ENCODE measurements at regions not wholly inside any gene's neighbourhood (a gene's known extent, or its start where the extent isn't known, plus 50 kb on each side); places are given as distances from the start of the nearest gene placed in this dataset.

DNA sequence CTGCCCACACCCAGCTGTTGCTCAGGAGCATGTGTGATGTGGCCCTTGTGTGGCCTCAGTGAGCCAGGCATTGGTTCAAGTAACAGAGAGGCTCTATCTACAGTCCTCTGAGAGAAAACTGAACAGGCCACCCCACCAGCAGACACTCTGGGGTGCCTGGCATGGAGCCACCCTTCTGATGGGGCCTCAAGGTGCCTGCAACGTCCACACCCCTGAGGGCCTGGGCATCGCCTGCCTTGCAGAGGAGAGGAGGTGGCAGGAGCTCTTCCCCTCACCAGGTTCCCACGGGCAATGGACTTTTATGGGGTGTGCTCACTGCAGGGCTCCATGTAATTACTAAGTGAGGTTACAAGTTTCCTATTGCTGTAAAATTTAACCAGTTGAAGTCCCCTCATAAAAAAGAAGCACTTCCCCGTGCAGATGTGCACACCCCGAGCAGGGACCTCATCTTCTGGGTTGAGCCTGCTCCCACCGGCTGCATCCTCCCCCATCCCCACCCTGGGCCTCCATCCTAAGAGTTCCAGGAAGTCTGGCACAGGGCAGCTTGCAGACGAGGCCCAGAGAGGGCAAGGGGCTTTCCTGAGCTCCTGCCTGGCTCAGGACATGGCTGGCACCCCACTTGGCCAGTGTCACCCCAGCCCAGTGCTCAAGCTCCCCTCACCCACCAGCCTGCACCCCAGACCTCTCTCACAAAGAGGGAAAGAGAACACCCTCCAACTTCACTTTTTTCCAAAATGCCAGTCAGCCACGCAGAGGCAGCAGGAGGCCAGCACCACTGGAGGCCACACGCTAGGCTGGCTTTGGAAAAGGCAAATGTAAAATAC, 270.4 kb upstream of the RTL1 start:
- TF ChIP-seq, protein P1, sequence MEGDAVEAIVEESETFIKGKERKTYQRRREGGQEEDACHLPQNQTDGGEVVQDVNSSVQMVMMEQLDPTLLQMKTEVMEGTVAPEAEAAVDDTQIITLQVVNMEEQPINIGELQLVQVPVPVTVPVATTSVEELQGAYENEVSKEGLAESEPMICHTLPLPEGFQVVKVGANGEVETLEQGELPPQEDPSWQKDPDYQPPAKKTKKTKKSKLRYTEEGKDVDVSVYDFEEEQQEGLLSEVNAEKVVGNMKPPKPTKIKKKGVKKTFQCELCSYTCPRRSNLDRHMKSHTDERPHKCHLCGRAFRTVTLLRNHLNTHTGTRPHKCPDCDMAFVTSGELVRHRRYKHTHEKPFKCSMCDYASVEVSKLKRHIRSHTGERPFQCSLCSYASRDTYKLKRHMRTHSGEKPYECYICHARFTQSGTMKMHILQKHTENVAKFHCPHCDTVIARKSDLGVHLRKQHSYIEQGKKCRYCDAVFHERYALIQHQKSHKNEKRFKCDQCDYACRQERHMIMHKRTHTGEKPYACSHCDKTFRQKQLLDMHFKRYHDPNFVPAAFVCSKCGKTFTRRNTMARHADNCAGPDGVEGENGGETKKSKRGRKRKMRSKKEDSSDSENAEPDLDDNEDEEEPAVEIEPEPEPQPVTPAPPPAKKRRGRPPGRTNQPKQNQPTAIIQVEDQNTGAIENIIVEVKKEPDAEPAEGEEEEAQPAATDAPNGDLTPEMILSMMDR (IDR thresholded peaks at IDR 0.05): no peak
- TF ChIP-seq POLR2AphosphoS5 (IDR thresholded peaks at IDR 0.05): no peak

Measured in prostate gland (tissue), 2 donors.